Fibroblast of skin of scalp (primary cell): ENCODE measurements at regions not wholly inside any gene's neighbourhood (a gene's known extent, or its start where the extent isn't known, plus 50 kb on each side); places are given as distances from the start of the nearest gene placed in this dataset.

Source experiments
- DNase-seq: peaks from one replicate; pipeline ENCODE4 v3.0.0-alpha.2; 2013

GRCh38 chr17:74148446-74148845 is 55.0 kb upstream of the RPL38 start:
- no peak for DNase-seq

DNA sequence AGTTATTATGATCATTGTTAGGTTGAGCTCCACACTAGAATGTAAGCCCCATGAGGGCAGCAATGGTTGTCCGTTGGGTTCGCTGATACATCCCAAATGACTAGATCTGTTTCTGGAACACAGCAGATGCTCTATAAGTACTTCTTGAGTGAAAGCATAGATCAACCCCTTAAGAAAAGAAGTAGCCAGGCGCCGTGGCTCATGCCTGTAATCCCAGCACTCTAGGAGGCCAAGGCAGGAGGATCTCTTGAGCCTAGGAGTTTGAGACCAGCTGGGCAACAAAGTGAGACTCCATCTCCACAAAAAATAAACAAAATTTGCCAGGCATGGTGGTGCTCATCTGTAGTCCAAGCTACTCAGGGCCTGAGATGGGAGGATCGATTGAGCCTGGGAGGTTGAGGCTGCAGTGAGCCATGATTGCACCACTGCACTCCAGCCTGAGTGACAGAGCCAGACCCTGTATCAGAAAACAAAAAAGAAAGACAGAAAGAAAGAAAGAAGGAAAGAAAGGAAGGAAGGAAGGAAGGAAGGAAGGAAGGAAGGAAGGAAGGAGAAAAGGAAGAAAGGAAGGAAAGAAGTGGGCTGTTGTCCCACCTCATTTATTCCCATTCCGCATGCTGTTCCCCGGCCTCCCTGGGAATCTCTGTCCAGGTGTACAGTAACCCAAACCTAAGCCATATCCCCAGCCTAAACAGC is 54.4 kb upstream of the RPL38 start:
- DNase-seq, result no peak

- no peak for DNase-seq
These were observed 53.7 kb upstream of the RPL38 start for GRCh38 chr17:74149597-74150427.

- DNase-seq, result no peak
These were observed 53.0 kb upstream of the RPL38 start for GRCh38 chr17:74150428-74151025.

DNA sequence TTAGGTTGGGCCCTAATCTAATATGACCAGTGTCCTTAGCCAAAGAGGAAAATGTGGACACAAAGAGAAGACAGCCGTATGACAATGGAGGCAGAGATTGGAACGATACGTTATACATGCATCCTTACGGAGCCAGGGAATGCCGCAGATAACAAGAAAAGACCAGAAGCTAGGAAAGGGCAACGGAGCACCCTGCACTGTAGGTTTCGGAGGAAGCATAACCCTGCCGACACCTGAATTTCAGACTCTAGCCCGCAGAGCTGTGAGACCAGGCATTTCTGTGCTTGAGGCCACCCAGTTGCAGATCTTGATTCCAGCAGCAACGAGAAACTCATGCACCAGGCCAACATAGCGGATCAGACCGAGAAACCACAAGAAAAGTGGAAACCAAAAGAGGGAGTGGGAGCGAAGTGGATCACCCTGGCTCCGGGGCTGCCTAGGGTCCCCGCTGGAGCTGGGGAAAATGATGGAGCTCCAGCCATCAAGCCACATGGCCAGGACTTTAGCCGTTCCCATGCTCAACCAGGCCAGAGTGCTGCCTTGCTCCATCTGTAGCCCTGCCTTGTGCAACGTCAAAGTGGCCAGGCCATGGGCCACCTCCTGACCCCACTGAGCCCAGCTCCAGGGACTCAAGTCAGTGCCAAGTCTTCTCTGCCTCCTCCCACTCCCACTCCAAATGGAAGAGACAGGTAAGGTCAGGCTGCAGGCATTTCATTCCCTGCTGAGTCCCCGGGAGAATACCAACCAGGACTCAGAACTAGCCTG is 51.7 kb upstream of the RPL38 start:
- no peak for DNase-seq

DNA sequence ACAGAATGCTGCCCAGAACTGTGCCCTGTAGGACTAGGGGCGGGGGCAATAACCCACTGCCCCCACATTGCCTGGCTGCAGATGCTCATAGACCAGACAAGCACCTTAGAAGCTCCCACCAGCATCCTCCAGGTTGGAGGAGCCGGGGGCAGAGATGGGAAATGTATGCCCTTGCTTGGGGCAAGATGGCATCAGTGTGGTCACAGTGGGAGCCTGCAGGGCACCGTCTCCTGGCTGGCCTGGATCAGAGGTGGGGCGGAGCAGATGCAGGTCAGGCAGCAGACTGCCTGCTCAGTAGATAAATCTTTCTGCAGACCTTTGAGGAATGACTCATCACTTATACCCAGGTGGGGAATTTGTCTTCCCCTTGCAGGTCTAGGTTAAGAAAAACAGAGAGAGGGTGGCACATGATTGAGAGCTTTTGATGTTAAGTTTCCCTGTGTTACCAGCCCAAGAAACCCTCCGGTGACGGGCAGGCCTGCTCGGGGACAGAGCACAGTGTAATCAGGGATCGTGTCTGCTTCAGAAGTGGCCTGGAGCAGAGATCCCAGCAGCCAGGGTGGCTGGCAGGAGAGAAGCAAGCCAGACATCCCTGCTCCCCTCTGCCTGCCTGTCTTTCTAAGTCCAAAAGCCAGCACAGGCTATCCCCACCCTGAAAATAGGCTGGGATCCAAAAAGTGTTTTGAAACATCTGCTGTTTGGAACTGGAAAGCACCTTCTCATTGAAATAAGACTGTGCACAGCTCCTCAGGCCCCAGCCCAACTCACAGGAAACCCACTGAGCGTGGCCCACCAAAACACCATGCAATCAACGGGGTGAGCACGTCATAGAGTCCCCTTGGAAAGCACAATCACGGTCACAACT is 50.7 kb upstream of the RPL38 start:
- DNase-seq, result no peak

DNA sequence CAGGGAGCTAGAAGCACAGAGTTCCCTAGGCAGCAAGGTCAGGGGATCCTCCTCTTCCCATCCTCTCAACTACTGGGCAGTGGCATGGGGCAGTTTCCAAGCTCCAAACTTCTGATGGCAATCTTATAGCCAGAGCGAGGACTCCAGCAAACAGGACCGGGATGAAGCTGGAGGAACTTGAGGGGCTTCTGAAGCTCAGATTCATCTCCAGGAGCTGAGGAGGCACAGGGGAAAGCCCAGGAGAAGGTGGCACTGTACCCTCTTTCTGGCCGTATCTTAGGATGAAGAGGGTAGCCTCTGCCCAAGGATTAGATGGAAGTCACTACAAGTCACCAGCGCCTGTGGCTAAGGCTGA is 50.0 kb upstream of the RPL38 start:
- DNase-seq, result no peak
